ENCODE measurements at regions not wholly inside any gene's neighbourhood (a gene's known extent, or its start where the extent isn't known, plus 50 kb on each side); places are given as distances from the start of the nearest gene placed in this dataset.

- CTCF ChIA-PET, result no interaction called here
- ATAC-seq (no peak), DNase-seq (ENCODE audit: low read depth, low spot score) (no peak)
- BruUV-seq (replicated peaks), result no TSS peak
- H3K4me1 ChIP-seq (ENCODE audit: control insufficient read depth, insufficient read depth, low read length), result no peaks in the 10 kb centered on the region
- intact Hi-C loops (cut with micrococcal nuclease; ENCODE audit: unreplicated experiment) (no loop called here), in situ Hi-C loops (cut with HindIII; ENCODE audit: low pct_unique_long_range_greater_than_20kb, low sequenced_read_pairs) (no loop called here)
- H3K36me3 ChIP-seq (ENCODE audit: control insufficient read depth, insufficient read depth, low read length), result no peaks in the 10 kb centered on the region
- no peak overlapping the region for H3K27ac ChIP-seq (ENCODE audit: low read length)
- H3K4me3 ChIP-seq (ENCODE audit: low read depth in 2 of 2, low read length in 2 of 2), result no peak overlapping the region
- TF ChIP-seq TCF7L2 (IDR thresholded peaks at IDR 0.05; ENCODE audit: low read depth, low read length), result no peak
- TF ChIP-seq, protein P1, sequence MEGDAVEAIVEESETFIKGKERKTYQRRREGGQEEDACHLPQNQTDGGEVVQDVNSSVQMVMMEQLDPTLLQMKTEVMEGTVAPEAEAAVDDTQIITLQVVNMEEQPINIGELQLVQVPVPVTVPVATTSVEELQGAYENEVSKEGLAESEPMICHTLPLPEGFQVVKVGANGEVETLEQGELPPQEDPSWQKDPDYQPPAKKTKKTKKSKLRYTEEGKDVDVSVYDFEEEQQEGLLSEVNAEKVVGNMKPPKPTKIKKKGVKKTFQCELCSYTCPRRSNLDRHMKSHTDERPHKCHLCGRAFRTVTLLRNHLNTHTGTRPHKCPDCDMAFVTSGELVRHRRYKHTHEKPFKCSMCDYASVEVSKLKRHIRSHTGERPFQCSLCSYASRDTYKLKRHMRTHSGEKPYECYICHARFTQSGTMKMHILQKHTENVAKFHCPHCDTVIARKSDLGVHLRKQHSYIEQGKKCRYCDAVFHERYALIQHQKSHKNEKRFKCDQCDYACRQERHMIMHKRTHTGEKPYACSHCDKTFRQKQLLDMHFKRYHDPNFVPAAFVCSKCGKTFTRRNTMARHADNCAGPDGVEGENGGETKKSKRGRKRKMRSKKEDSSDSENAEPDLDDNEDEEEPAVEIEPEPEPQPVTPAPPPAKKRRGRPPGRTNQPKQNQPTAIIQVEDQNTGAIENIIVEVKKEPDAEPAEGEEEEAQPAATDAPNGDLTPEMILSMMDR (IDR thresholded peaks at IDR 0.05), result no peak
- no peak for TF ChIP-seq POLR2AphosphoS5 (IDR thresholded peaks at IDR 0.05; ENCODE audit: low read depth, low read length)
- TF ChIP-seq SIN3A (IDR thresholded peaks at IDR 0.05; ENCODE audit: borderline replicate concordance, insufficient read depth, low read depth, low read length), result no peak
- TF ChIP-seq, protein P2, sequence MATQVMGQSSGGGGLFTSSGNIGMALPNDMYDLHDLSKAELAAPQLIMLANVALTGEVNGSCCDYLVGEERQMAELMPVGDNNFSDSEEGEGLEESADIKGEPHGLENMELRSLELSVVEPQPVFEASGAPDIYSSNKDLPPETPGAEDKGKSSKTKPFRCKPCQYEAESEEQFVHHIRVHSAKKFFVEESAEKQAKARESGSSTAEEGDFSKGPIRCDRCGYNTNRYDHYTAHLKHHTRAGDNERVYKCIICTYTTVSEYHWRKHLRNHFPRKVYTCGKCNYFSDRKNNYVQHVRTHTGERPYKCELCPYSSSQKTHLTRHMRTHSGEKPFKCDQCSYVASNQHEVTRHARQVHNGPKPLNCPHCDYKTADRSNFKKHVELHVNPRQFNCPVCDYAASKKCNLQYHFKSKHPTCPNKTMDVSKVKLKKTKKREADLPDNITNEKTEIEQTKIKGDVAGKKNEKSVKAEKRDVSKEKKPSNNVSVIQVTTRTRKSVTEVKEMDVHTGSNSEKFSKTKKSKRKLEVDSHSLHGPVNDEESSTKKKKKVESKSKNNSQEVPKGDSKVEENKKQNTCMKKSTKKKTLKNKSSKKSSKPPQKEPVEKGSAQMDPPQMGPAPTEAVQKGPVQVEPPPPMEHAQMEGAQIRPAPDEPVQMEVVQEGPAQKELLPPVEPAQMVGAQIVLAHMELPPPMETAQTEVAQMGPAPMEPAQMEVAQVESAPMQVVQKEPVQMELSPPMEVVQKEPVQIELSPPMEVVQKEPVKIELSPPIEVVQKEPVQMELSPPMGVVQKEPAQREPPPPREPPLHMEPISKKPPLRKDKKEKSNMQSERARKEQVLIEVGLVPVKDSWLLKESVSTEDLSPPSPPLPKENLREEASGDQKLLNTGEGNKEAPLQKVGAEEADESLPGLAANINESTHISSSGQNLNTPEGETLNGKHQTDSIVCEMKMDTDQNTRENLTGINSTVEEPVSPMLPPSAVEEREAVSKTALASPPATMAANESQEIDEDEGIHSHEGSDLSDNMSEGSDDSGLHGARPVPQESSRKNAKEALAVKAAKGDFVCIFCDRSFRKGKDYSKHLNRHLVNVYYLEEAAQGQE (IDR thresholded peaks at IDR 0.05; ENCODE audit: insufficient read depth in 1 of 2, low read depth in 2 of 2, low read length in 1 of 2), result no peak
- POLR2A ChIA-PET, result no interaction called here
- H3K27me3 ChIP-seq (ENCODE audit: control insufficient read depth, insufficient read depth, low read length), result no peaks in the 10 kb centered on the region
- H3K9me3 ChIP-seq (ENCODE audit: control insufficient read depth, insufficient read depth, low read depth, low read length), result no peaks in the 10 kb centered on the region
These were observed 334.2 kb downstream of the CD83 start for GRCh38 chr6:14451594-14452374.

DNA sequence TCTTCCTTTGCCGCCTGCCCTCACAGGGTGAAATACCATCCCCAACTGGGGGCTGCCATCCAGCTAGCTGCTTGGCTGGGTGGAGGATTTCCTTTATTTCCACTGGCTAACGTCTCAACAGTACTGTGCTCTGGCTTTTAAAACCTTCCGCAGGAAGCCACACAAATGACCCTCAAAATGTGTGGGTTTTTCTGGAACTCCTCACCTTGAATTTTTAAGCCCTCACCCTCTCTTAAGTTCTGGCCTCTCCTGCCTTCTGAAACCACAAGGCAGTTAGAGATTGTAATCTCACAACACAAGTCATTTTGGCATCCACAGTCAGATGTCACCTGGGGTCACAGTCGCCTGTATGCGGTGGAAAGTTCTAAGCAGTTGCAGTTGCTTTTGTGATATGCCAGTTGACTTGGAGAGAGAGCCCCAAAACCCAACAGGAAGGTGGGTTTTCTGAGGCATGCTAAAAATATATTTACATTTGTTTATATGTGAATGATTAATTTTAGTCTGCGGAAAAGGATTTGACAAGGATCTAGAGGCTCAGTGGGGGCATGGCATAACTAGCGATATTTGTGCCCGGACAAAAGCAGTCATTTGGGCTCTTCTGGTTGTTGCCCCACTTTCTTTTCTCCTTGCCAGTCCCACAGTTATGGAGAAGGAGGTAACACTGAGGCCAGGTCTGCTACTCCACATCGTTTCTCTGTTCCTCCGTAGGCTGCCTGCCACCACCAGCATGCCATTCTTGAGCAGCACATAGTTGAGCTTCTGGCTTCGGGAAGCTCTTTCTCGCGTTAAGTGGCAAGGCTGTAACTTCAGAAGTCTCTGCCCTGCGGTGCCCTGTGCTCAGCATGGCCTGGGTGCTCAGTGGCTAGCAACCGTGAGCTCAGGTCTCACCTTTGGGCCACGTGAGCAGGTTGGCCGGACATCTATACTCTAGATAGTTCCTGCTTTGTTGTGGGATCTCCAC is 335.3 kb downstream of the CD83 start:
- CTCF ChIA-PET, result no interaction called here
- no peak for TF ChIP-seq TCF7L2 (IDR thresholded peaks at IDR 0.05; ENCODE audit: low read depth, low read length)
- TF ChIP-seq POLR2AphosphoS5 (IDR thresholded peaks at IDR 0.05; ENCODE audit: low read depth, low read length), result no peak
- TF ChIP-seq, protein P2 (IDR thresholded peaks at IDR 0.05; ENCODE audit: insufficient read depth in 1 of 2, low read depth in 2 of 2, low read length in 1 of 2), result no peak
- TF ChIP-seq, protein P1 (IDR thresholded peaks at IDR 0.05), result no peak
- no peak for TF ChIP-seq SIN3A (IDR thresholded peaks at IDR 0.05; ENCODE audit: borderline replicate concordance, insufficient read depth, low read depth, low read length)
- H3K9me3 ChIP-seq (ENCODE audit: control insufficient read depth, insufficient read depth, low read depth, low read length), result no peaks in the 10 kb centered on the region
- POLR2A ChIA-PET, result no interaction called here
- H3K27ac ChIP-seq (ENCODE audit: low read length), result no peak overlapping the region
- H3K4me1 ChIP-seq (ENCODE audit: control insufficient read depth, insufficient read depth, low read length), result no peaks in the 10 kb centered on the region
- intact Hi-C loops (cut with micrococcal nuclease; ENCODE audit: unreplicated experiment) (no loop called here), in situ Hi-C loops (cut with HindIII; ENCODE audit: low pct_unique_long_range_greater_than_20kb, low sequenced_read_pairs) (no loop called here)
- ATAC-seq (no peak), DNase-seq (ENCODE audit: low read depth, low spot score) (no peak)
- H3K4me3 ChIP-seq (ENCODE audit: low read depth in 2 of 2, low read length in 2 of 2), result no peak overlapping the region
- no peaks in the 10 kb centered on the region for H3K27me3 ChIP-seq (ENCODE audit: control insufficient read depth, insufficient read depth, low read length)
- BruUV-seq (replicated peaks), result no TSS peak
- no peaks in the 10 kb centered on the region for H3K36me3 ChIP-seq (ENCODE audit: control insufficient read depth, insufficient read depth, low read length)
